HG02610 (cell line): ENCODE measurements at regions not wholly inside any gene's neighbourhood (a gene's known extent, or its start where the extent isn't known, plus 50 kb on each side); places are given as distances from the start of the nearest gene placed in this dataset.
A peak's percentile ranks its signal among the peaks of the same experiment; 100 is the strongest.
"Not testable (repeated sequence)": the region's sequence is repeated elsewhere in the genome, so short reads cannot be mapped to it uniquely, and the experiment has no call there.

Source experiments
- ATAC-seq: cut with Tn5 transposase; IDR thresholded peaks from one replicate; pipeline ENCODE4 v1.9.1; 2021; ENCODE audit warnings: mild to moderate bottlenecking, moderate library complexity; ENCODE audit not compliant: unreplicated experiment

DNA sequence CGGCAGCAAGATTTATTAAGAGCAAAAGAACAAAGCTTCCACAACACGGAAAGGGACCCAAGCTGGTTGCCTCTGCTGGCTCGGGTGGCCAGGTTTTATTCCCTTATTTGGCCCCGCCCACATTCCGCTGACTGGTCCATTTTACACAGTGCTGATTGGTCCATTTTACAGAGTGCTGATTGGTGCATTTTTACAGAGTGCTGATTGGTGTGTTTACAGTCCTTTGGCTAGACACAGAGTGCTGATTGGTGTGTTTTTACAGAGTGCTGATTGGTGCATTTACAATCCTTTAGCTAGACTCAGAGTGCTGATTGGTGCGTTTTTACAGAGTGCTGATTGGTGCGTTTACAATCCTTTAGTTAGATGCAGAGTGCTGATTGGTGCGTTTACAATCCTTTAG is 358.4 kb upstream of the PDE3A start:
- ATAC-seq = not testable (repeated sequence)

DNA sequence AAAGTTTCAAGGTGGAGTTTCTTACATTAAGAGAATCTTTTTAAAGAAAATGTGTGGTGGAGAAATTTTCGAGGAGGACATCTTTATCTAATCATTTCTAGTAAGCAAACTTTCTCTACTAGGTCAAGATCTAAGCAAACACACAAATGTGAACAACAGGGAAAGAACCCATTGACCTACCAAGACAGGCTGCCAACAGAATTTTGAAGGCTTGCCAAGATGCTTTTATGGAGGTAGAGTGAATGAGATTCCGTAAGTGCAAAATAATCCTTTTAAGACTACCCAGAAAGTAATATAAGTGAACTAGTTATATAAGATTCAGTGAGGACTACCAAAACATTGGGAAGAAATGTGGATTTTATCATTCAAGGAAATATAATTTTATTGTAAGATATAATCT is 357.1 kb upstream of the PDE3A start:
- ATAC-seq = no peak

DNA sequence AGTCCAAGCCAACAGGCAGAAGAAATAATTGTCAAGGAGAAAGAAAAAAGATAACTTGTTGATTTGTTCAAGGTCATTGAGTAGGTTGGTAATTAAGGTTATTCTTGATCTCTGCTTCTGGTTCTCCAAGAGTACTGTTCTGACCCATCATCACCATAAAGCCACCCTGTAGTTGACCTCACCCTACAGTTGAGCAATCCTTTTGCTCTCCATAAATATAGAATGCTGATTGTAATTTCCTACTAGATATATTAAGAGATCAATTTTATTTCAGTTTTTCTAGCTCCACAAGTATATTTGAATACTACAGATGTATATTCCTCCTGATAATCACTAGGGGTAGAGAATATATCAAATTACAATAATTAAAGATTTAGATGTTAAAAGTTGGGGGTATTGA is 350.5 kb upstream of the PDE3A start:
- ATAC-seq = no peak

DNA sequence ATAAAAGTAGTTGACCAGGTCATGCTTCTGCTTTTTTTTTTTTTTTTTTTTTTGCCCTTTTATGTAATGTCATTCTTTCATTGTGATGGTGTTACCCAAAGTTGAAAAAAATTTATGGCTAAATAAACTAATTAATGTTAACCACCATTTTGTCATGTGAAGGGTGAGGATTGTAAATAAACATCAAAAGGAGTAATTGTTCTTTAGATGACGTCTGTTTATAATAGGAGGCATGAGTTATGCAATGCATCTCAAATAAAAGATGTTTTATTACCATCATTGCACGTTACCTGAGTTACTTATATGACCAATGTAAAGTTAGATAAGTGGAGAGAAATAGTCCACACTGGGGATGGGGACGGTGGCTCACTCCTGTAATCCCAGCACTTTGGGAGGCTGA is 349.9 kb upstream of the PDE3A start:
- ATAC-seq = no peak

DNA sequence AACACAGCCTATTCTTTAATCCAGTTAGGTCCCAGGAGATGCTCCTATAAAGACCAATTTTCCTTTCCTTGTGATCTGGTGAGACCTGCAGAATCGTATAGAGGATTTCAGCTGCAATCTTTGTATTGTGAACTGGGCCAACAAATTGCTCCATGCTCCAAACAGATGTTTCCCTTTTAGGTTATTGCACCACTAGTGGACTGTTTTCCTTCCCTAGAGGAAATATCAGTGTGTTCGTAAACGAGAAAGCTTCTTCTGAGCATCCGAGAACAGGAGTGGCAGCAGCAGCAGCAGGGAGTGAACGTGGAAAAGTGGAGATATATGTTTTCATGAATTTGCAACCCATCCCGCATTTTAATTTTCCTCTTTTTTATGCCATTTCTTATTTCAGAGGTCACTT is 344.1 kb upstream of the PDE3A start:
- no peak for ATAC-seq

DNA sequence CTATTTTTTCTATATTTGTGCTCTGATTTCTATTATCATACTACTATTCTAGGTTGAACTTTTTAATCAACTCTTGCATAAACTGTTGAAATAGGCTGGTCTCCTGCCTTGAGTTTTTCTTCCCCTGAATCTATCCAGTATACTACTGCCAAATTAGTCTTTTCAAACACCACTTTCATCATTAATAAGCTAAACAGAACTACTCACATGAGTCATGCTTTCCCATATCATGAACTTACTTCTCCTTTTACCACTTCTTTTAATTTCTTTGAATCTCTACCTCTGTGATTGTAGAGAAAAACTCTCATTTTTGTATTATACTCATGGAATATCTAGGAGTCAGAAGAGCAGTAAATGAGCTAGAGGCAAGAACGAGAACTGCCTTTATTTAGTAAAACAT is 340.3 kb upstream of the PDE3A start:
- ATAC-seq = no peak

DNA sequence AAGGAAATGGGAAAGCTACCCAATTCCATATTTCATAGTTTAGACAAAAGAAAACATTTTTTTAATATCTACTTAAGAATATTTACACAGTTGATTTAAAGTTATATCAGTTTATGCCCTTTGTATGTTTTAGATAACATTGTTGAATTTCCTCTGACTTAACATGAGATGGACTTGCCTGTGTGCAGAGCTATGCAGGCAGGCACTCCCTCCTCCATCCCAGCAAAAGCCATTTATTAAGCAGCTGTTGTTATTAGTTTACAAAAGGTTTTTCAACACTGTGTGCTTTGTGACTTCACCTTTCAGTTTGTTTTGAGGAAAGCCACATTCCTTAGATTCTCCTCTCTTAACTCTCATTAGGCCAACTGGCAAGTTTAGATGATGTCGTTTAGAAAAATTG is 337.5 kb upstream of the PDE3A start:
- ATAC-seq = no peak

DNA sequence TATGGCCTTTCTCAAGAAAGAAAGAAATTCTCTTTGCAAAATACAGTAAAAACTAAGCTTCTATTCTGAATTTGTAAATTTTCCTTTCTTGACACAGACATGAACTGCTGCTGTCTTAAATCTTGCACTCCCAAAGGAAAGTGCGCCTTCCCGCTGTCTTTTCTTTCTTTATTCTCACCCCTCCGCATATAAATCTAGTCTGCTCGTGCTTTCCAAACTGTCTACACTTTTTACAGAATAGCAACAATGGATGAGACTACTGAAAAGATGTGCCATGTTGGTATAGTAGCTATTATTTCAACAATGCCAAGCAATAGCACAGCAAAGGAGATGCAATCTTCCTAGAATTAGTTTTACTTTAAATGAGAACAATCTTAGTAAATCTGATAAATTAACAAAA is 328.8 kb upstream of the PDE3A start:
- ATAC-seq = no peak

DNA sequence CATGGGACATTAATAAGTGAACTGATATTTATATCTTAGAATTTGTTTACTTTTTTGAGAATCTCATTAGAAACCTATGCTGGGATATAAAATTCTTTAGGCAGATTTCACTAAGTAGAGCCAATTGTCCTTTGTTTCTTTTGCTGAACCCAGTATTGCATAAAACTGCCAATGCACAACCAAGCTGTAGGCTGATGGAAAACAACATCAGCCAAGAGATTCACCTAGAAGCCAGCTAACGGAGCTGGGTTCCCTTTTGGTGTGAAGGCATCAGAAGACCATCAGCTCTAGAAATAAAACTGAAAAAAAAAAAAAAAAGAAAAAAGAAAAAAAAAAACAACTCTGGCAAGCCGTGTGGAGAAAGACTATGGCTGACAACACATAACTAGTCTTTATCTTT is 328.2 kb upstream of the PDE3A start:
- no peak for ATAC-seq

DNA sequence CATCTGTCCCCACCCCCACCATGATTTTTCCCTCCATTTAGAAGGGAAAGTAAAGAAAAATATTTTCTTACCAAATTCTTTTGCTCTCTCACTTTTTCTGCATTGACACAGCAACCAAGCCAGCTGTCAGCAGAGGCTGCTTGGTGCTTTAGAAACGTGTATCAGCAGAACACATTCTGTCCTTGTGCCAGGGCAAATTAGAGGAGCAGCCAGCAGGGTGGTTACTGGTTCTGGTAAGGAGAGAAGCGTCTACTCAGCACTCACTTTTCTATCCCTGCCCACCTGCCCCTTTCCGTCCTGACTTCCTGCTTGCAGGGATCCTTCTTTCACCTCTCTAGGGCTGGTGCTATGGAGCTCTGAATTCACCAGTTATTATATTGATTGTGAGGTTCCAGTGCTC is 327.5 kb upstream of the PDE3A start:
- ATAC-seq = no peak

DNA sequence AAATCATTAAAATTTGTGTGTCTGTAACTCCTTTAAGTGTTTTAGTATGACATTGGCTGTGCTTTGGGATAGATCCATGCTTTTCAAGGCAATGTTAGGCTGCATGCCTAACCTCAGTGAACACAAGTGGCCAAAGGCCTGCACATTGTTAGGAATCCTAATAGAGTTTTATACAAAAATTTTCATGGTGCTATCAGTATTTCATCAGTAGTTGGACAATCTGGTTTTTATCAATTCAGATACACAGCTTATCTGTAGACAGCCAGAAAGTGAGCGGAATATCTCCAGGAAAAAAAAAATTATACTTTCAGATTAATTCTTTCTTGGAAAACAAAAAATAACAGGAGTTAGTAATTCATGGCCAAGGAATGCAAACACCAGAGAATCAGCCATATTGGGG is 324.0 kb upstream of the PDE3A start:
- ATAC-seq = no peak

DNA sequence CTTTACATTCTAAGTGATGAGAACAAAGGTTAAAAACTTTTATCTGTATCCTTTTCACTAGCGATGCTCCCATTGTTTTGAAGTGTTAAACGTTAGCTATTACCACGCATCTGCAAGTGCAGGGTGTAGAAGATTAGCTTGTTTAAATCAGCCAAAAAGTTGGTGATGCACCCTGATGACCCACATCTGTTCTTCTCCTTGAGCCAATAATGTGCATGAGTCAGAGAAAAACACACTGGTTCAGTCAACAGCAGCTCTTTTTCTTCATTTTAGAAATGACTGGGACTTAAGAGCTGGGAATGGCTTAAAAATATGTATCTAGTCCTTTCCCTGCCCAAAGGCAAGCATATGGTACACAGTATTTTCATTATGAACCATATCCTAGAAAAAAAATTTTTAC is 323.5 kb upstream of the PDE3A start:
- ATAC-seq = no peak

DNA sequence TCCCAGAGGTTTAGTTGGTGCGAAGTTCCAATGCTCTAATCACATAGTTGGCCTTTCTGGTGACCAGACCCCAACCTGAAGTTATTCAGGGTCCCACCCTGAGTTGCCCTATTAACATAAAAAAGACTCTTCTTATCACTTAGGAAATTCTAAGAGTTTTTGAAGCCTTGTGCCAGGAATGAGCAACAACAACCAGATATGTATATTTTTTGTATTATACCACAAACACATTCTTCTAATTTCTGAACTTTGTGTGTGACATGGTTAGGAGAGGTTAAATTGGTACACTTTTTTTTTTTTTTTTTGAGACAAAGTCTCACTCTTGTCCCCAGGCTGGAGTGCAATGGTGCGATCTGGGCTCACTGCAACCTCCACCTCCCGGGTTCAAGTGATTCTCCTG is 320.4 kb upstream of the PDE3A start:
- no peak for ATAC-seq

DNA sequence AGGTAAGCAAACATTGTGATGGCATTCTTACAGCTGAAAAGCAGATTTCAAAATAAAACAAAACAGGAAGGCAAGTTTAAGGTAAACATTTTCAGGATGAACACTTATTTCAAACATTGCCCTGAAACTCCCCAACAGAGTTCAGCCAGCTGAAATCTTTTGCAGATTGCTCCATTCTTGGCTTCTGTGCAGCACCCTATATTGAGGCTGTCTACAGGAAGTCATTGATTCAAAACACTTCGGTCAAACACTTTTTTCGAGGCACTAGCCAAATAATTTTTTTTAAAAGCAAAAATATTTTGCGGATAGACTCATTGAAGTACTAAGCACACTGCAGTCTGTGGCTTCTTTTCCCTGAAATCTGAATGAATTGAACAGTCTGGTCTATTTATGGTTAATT is 318.1 kb upstream of the PDE3A start:
- ATAC-seq = no peak

DNA sequence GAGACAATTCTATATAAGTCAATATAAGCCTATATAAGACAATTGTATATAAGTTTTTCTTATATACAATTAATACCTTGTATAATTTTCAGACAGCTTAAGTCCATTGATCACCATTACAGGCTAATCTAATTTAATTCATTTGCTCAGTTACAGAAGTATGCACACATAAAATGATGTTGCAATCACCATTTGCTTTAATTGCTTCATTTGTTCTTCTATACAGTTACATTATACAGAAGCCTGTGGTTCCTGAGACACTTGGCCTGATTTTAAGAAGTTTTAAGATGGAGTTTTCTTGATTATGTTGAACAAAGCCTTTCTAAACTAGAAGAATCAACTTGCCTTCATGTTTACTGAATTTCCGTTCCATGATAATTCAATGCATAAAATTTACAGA is 314.6 kb upstream of the PDE3A start:
- no peak for ATAC-seq

DNA sequence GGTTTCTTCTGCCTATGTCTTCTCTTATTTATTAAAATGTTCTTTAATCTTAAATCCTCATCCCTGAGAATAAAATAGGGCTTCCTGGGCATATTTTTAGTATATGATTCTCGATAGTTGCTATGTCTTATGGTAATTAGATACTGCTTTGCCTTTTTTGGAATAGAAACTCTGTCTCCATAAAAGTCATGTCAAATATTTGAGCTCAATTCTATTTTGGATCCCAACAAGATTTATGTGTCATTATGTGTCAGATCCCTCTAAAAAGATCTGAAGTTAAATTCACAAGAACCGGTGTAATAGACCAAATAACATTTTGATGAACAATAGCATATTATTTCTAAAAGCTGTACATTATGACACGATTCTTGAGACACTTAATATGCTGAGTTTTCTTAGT is 312.5 kb upstream of the PDE3A start:
- no peak for ATAC-seq

DNA sequence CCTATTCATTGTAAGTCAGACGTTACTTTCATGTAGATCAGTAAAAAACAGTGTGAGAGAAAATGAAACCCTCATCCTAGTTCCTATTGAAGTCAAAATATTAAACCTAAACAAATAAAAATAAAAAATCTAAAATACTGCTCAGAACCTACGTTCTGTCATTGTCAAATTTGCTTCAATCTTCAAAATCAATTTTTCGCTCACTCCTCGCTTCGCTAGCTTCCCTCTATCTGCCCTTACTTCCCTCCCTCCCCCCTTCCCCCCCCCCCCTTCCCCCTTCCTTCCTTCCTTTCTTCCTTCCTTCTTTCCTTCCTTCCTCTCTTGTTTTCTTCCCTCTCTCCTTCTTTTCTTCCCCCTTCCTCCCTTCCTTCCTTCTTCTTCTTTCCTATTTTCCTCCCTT is 310.9 kb upstream of the PDE3A start:
- no peak for ATAC-seq

DNA sequence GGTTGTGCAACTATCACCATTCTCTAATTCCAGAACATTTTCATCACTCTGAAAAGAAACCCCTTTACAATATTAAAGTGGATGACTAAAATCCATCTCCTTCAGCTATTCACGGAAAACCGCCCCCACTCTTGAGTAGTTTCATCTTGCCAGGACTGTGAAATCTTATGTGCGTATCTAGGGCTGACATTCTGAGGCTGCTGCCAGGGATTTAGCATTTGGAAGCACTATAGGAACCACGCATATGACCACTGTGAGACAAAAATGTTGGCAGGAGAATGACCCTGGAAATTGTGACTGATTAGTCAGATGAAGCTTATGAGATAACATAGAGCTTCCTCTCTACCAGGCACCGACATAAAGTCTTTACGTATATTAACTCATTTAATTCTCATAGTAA is 305.2 kb upstream of the PDE3A start:
- no peak for ATAC-seq

DNA sequence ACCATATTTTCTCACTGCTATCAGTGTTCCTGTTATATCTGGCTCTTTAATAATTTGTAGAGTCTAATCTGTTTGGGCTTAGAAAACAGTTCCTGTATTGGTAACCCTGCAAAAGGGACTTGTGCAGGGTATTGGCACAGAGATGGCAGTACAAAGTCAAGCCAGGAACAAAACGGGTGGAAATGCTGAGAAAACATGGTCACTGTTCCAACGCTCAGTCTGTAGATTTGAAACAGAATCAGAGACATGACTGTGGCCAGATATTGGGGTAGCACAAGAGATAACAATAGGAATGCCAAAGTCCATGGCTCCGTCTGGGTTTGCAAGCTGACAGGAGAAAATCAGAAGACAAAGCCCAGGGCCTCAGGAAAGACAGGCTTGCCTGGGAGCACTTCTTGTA is 290.7 kb upstream of the PDE3A start:
- no peak for ATAC-seq

DNA sequence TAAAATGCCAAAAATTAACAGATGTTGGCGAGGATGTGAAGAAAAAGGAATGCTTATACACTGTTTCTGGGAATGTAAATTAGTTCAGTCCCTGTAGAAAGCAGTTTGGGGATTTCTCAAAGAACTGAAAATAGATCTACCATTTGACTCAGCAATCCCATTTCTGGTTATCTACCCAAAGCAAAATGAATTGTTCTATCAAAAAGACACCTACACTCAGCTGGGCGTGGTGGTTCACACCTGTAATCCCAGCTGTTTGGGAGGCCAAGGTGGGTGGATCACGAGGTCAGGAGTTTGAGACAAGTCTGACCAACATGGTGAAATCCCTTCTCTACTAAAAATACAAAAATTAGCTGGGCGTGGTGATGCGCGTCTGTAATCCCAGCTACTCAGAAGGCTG is 279.3 kb upstream of the PDE3A start:
- peak; percentile 71 for ATAC-seq

DNA sequence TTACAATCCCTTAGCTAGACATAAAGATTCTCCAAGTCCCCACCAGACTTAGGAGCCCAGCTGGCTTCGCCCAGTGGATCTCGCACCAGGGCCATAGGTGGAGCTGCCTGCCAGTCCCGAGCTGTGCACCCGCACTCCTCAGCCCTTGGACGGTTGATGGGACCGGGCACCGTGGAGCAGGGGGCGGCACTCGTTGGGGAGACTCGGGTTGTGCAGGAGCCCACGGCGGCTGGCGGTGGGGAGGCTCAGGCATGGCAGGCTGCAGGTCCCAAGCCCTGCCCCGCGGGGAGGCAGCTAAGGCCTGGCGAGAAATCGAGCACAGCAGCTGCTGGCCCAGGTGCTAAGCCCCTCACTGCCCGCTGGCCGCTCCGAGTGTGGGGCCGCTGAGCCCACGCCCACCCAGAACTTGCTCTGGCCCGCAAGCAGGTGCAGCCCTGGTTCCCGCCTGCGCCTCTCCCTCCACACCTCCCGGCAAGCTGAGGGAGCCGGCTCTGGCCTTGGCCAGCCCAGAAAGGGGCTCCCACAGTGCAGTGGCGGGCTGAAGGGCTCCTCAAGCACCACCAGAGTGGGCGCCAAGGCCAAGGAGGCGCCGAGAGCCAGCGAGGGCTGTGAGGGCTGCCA is 275.0 kb upstream of the PDE3A start:
- ATAC-seq = not testable (repeated sequence)

DNA sequence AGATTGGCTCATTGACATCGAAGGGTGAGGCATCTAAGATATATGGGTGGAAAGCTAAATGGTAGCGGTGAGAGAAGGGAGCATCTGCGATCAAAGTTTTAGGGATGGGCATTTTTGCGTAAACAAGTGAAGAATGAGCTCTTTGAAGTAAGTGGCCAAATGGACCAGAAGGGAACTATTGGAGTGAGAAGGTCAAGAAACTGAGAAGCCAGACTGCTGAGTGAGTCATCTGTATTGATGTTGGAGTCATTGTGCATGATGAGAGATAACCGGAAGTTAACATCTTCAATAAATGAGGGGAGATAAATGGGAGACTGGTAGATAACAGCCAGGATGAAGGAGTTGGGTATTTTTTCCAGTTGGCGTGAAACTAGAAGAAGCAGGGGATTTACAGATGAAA is 271.9 kb upstream of the PDE3A start:
- no peak for ATAC-seq

DNA sequence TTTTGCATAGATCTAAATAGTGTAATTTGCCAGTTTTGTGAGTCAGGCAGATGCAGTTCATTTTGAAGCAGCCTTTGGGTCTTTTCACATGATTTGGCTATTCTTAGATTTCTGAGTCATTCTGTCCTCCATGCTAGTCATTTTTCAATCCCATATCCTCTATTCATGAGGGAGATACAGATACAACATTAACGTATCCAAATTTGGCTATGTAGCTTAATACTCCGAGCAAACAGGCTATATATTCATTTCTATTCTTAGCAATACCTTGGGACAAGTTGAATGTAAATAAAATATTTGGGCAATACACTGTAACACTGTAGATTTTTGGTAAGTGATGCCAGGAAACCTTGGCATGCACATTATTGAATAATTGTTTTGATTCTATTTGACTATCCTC is 270.7 kb upstream of the PDE3A start:
- ATAC-seq = peak; percentile 74
